Activated CD4-positive, alpha-beta T cell treated with anti-CD3 and anti-CD28 coated beads, Interleukin-2, amount 50 U/mL, for 4 hours (primary cell): ENCODE measurements at regions not wholly inside any gene's neighbourhood (a gene's known extent, or its start where the extent isn't known, plus 50 kb on each side); places are given as distances from the start of the nearest gene placed in this dataset.
"Not testable (repeated sequence)": the region's sequence is repeated elsewhere in the genome, so short reads cannot be mapped to it uniquely, and the experiment has no call there.

ENCODE experiments used
- DNase-seq, 2 experiments: peaks; one replicate each; pipeline ENCODE4 v3.0.0-alpha.2; 2020

DNA sequence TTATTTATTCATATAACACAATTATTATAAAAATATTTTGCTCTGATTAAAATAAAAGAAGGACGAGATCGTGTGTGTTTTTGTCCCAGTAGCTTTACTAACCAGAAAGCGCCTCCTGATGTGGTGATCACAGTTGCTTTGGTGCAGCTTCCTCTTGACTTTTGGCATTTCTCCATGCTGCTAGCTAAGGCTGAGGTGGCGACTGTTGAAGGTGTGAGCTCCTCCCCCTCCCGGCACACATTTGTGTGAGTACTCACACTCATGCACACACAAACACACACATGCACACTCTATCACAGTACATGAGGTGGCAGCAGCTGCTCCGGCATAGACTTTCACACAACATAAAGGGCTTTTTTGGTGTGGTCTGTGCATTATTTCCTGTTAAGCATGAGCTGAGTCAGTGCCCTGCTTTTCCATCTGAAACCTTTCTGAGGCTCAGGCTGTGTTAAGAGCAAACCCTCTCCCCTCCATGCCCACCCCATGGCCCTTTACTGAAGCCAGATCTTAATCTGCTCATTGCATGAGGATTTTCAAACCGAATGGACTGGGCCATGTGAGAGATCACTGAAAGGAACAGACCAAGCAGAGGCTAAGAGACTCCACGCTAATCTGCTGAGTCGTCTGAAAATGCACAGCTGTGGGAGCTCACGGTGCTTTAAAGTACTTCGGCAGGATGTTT is 53.3 kb downstream of the FOXD4L1 start:
- peak; percentile 52 to 60 for DNase-seq

DNA sequence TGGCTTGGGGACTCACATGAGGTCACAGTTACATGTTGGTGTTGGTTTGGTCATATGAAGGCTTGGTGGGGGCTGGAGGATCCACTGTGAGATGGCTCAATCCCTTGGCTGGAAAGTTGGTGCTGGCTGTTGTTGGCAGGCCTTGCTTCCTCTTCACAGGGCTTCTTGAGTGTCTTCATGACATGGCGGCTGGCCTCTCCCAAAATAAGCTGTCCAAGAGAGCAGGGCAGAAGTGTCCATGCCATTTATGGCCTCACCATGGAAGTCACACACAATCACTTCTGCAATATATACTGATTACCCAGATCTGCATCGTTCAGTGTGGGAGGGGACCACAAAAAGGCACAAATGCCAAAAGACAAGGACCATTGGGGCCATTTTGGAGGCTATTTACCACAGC is 61.4 kb downstream of the FOXD4L1 start:
- not testable (repeated sequence) for DNase-seq

DNA sequence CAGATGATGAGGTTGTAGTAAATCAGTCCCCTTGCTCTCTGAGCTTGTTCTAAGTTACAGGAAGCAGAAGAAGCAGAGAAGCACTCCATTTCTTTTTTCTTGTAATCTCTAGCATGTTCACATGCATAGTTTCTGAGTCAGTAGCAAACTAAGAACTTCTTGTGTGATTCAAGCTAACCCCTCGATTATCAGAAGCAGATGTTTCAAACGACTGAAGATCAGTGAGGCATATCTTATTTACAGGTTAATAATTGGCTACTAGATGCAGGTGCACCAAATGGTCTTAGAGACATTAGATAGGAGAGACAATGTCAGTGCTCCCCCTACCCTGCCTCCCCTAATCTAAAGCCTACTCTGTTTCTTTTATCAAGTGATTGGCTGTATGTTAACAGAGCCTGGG is 64.2 kb downstream of the FOXD4L1 start:
- not testable (repeated sequence) for DNase-seq

DNA sequence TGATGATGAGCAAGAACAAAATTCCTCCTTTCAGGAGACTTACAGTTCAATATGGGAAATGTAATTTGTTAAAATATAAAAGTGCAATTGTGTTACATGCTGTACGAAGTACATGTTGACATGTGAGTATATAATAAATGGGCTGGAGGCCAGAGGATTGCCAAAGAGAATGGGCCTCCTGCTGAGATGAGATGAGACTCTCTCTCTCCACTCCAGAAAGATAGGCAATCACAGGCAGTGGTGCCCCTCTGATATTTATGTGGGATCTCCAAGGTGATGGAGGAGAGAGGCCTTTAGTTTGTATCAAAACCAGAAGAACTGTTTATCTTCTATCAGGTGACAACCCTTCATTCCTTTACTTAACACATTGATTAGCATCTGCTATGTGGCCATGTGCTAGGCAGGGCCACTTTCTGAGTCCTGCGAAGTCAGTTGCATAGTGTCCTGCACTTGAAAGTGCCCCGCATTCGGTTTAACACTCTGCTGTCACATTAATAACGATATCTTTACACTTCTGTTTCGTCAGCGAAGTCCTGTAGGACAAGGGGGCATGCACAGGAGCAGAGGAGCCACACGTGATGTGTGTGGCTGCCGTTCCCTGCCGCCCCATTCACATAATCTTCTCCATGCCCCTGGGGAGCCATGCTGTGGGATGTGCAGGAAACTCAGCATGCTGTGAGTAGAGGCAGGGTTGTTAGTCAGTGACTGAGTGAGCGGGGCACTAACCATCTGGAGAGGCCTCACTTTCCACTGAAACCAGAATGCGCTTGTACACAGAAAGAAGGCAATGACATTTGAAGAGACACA is 60.2 kb upstream of the RABL2A start:
- not testable (repeated sequence) for DNase-seq

DNA sequence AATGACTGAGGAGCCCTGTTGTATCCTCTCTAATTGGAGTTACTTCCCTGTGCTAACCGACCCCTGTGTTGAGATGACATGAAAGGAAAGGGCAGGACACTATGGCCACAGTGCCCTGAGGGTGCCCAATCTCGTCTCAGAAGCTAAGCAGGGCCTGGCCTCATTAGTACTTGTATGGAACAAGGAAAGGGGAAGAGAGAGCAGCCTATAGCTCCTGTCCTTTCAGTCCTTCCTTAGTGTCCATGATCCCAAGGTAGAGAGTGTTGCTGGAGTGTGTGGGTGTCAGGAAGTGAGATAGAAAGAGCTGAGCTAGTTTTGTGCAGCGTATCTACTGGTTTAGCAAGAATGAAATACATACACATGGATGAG is 59.6 kb upstream of the RABL2A start:
- not testable (repeated sequence) for DNase-seq

DNA sequence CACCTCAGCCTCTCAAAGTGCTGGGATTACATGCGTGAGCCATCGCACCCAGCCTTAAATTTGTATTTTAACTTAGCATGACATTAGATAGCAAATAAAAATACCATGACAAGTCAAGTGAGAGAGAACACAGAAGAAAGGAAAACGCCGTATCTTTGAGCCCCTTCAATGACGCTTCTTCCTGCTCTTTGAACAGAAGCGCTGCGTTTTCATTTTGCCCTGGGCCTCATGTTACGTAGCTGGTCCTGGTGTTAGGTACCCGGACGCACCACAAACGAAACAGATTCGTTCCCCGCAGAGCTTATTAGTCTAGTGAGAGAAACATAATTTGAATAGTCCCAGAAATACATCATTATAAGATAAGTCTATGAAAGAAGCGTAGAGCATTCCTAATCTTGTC is 58.8 kb upstream of the RABL2A start:
- not testable (repeated sequence) for DNase-seq

DNA sequence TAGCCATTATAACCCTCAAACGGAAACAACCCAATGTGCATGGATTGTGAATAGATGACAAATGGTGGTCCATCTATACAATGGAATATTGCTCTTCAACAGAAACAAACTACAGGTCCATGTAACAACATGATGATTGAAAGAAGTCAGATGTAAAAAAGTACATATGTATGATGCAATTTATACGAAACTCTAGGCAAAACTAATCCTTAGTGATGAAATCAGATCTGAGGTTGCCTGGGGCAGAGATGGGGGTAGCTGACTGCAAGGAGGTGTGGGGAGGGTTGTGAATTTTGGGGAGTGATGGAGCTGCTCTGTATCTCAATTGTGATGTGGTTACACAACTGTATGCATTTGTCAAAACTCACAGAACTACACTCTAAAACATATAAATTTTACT is 57.0 kb upstream of the RABL2A start:
- not testable (repeated sequence) for DNase-seq

GRCh38 chr2:113570509-113571009 is 56.5 kb upstream of the RABL2A start:
- DNase-seq, result not testable (repeated sequence)

DNA sequence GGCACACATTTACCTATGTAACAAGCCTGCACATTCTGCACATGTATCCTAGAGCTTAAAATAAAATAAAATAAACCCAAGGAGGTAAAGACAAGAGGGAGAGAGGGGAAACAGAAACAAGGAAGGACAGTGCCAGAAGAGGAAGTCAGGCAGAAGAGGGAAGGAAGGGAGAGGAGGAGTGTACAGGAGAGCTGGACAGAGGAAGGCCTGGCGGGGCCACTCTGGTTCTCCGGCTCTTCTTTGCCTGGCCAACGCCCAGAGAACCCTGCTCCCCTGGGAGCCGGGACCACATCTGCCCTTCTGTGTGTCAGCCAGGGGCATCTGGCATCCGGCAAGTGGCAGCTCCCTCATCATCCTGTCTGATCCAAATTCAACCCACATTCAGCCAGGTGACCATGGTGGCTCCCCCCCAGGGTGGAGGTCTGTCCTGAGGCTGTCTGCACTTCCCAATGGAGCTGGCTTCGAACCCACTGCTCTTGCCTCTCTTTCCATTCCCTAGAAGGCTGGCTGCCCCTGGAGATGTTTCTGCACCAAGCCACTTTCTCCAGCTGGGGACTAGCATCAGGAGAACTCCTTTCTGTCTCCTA is 55.5 kb upstream of the RABL2A start:
- not testable (repeated sequence) for DNase-seq

GRCh38 chr2:113575721-113576120 is 51.3 kb upstream of the RABL2A start:
- DNase-seq, result not testable (repeated sequence)

- DNase-seq, result not testable (repeated sequence)
Measured at GRCh38 chr2:113576353-113576752, 50.7 kb upstream of the RABL2A start.
